GM19035 (cell line): ENCODE measurements at regions not wholly inside any gene's neighbourhood (a gene's known extent, or its start where the extent isn't known, plus 50 kb on each side); places are given as distances from the start of the nearest gene placed in this dataset.

Experiments used
- ATAC-seq: cut with Tn5 transposase; IDR thresholded peaks from one replicate; pipeline ENCODE4 v1.9.1; 2021; ENCODE audit not compliant: unreplicated experiment

DNA sequence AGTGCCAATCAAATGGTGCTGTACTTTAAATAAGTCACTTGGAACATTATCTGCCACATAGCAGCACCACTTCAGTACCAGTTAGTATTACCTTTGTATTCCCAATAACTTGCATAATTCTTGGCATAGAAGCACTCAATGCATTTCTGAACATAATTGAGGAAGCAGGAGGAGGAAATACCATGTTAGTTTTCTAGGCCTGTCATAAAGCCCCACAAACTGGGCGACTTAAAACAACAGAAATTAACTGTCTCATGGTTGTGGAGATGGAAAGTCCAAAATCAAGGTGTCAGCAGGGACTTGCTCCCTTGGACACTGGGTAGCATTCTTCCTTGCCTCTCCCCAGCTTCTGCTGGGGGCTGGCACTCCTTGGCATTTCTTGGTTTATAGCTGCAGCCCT, 296.2 kb downstream of the HS3ST1 start:
- no peak for ATAC-seq

DNA sequence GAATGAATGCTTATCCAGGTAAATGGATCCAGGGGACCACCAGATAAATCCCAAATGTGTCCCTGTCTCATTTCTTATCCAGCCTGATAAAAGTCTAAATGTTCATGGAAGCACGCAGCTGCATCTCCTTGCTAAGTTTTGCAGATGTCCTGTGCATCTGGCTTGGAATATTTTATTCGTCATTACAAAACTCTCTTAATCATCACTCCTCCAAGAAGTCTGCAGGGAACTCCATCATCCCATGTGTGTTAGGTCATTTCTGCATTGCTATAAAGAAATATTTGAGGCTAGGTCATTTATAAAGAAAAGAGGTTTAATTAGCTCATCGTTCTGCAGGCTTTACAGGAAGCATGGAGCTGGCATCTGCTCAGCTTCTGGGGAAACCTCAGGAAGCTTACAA, 297.2 kb downstream of the HS3ST1 start:
- no peak for ATAC-seq

DNA sequence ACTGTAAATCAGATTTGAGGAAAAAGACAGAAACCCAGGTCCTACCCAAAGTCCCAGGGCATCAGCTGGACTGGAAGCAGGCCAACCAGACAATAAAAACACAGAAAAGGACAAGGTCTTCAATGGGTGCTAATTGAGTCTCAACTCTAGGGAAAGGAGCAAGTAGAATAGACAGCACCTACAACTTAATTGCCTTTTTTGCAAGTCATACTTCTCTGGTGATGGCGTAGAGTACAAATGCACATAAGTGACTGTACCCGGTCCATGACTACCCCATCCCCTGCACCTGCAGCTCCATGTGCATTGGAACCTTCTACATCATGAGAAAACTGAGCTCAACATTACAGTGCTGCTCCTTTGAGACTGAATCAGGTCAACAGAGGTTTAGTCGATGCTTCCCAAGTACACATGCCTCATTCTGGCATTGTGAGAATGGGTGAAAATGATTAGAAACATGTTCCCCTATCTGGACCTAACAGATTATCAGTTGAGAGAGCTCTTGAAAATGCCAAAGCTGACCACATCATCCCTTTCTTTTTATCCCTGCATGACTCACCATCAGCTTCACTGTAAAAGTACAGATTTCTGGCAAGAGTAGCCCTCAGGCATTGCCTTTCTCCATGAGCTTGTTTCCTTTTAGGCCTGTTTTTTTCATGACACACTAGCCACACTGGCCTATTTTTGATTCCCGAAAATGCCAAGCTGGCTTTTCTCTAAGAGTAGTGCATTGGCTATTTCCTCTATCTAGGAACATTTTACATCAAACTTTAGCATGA, 298.3 kb downstream of the HS3ST1 start:
- no peak for ATAC-seq

DNA sequence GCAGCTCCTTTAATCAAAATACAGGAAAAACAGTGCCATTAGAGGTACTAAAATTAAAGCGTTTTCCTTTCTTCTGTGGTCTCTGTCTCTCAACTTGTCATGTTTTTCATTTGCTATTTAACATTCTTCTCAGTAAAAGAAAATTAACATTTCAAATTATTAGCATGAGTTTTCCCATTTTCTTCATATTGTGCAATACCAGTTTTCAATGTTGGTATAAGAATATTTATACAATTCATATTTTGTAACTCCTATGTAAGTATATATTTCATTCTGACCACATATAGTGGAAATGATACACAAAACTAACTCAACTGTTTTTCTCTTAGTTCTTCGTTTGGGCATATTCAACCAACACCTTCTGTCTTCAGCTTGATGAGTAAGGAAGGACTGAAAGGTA, 308.3 kb downstream of the HS3ST1 start:
- ATAC-seq = no peak

DNA sequence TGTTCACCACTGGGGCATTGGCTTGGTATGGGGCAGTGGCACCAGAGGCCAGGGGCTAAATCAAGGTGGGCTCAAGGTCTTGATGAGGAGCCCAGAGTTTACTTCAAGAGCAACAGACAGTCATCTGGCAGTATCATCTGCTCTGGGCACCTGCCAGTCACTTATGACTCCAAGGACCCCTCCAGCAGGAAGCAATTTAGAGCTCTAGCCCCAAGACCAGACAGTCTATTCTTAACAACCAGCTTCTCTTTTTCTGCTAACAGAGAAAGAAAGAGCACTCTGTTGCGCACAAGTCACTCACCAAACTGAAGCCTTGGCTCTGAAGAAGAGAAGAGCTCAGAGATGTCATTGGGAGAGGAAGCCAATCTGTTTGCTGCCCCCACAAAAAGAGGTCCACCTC, 309.2 kb downstream of the HS3ST1 start:
- ATAC-seq = no peak

DNA sequence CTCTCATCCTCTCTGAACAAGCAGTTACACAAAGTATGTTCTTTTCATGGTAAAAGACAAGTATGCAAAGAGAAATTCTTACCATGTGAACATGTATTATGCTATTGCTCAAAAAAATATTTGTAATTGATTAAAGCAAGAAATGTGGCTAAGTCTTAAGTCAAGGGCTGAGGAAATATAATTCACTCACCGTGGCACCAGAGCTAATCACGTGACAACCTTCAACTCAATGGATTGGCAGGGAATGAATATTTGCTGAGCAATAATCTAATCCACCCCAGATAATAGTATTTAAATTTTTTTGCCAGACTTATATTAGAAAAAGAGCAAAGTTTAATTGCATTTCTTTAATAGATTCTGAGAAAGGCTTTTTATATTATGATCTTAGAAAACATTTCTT, 310.2 kb downstream of the HS3ST1 start:
- no peak for ATAC-seq

DNA sequence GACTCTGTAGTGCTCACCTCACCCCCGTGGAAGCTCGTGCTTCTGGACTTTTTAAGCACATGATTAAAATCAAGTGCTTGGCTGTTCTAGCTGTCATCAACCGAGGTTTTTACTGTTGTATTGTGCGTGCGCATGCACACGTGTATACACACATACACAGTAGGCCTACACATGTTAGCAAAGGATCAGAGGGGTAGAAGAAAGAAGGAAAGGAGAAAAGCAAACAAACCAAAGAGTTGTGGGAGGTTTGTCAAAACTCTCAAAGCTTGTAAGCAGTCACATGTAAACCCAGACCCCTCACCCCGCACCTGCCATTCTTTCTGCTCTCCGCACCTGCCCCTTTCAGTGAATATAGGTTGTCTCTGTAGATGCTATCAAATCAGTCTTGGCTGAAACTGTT, 311.8 kb downstream of the HS3ST1 start:
- ATAC-seq = no peak

DNA sequence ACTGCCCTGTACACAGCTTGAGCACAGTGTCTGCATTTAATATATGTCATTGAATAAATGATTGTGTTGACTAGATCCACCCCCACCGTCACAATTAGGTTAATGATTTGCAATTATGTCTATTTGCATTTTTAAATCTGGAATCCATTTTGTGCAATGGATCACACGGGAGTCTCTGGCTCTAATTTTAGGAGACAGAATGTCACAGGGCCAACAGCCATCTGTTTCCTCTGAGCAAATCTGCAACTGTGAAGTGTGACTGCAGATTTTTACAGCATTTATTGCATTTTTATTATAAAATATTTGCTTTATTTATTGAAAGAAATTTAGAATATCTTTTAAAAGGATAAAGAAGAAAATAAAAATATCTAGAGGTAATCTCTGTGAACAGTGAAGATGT, 316.8 kb downstream of the HS3ST1 start:
- no peak for ATAC-seq

DNA sequence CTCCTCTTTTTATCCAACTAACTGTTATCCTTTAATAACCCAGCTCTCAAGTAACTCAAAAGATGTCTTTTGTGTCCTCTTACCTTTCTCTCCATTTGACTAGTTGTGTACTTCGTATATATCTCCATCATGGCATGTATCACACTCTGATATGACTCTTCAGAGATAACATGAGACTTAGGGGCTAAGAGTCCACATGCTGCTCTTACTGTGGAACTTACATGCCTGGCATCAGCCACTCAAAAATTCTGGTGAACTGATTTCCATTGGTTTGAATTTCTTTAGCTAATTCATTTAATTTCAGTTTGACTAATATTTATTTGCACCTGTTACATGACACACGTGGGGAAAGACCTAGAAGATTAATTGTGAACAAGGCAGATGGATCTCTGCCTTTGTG, 317.3 kb downstream of the HS3ST1 start:
- ATAC-seq = no peak

DNA sequence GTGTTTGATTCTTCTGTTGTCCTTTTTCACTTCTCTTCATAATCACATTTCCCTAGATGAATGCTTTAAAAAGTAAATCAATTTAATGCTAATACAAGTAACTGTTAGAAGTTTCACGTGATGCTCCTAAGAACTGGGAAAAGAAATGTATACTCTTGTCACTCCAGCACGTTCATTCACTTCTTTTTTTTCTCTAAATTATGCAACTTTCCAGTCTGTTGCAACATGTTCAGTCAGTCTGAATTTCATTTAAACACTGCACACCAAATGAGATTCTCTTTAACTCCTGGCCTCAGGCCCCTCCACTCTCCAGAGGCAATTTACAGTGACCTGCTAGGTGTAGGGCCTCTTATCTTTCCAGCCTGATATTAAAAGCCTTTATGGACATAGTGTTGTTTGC, 321.9 kb downstream of the HS3ST1 start:
- no peak for ATAC-seq

DNA sequence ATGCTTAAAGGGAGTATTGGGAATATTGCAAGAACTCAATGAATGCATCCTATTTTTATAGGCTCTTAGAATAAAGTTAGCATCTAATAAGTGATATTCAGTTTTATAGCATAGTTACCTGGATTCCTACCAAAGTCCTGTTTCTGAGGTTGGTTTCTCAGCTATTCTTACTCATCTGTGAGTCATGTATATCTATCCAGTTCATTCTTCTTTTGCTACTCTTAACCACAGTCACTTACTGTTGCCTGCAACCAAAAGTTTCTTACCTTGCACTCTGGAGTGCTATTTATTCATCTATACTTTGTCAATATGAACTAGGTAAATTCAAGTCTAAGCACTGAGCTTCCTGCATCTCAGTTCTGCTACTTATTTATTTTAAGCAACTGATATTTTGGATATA, 322.5 kb downstream of the HS3ST1 start:
- ATAC-seq = no peak

DNA sequence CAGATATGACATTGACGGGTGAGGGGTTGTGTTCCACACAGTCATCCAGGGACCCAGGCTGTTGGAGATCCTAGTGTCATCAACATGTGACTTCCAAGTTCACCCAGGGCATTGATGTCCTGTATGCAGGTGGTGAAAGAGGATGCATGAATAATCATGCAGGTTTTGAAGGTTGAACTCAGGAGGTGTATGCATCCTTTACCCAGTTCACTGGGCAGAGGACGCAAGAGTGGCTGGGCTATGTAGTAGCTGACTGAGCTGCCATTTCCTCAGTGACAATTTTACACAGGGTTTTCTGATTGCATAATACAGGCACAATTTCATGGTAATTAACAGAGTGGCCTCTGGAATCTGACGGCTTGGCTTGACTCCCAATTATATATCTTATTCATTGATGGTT, 323.0 kb downstream of the HS3ST1 start:
- no peak for ATAC-seq

DNA sequence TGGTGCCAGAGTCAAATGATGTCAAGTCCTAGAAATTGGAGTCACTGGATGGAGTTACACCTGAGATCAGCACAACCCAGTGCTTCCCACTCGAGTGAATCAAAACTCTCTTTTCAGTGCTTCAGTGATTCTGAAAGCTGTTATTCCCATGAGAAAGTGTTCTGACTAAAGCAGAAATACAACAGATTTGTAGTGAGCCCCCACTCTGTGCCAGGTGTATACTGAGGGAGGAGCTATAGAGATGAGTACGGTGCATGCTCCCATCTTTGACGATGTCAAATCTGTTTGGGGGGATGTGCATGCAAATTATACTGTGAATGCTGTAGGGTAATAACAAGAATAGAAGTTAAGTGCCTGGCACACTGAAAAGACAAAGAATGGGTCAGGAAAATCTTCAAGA, 330.2 kb downstream of the HS3ST1 start:
- no peak for ATAC-seq

DNA sequence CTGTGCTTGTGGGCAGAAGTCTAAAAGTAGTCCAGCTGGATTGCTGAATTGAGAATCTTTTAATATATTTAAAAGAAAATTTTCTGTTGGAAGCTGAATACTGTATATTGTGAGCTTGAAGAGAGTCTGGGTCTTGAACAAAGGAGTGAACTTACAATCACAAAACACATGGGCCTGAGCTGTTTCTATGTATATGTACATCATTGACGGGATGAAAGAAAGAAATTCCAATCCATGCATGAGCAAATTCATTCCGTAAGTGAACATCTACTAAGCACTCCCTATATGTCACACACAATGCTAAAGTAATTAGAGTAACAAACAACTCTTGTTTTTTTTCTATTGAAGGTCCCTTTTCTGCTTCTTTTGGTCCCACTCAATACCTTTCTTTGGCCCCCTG, 331.0 kb downstream of the HS3ST1 start:
- no peak for ATAC-seq

DNA sequence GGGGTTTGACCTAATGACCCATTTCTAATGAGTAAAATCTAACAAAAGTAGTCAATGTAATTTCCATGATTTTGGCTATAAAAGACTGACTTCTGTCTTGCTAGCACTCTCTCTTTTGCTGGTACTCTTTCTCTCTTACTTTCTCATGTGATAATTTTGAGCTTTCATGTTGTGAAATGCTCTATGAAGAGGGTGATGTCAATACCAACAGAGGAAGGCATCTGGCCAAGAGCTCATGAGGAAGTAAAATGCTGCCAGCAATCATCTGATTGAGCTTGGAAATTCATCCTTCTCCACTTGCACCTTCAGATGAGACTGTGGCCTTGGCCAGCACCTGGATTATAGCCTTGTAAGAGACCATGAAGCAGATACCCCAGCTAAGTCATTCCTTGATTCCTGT, 347.7 kb downstream of the HS3ST1 start:
- no peak for ATAC-seq

DNA sequence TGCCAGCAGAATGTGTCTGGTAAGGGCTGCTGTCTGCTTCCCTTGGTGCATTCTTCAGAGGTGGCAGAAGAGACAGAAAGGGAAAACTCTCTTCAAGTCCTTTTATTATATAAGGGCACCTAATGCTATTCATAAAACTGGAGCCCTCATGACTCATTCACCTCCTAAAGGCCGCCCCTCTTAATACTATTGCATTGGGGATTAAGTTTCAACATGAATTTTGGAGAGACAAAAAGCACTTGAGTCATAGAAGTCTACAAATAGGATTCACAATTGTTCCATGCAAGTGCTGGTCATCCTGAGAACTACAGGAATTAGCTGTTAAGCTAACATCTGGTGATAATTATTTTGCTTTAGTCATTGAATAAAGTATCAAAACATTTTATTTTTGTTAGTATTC, 349.5 kb downstream of the HS3ST1 start:
- ATAC-seq = no peak

DNA sequence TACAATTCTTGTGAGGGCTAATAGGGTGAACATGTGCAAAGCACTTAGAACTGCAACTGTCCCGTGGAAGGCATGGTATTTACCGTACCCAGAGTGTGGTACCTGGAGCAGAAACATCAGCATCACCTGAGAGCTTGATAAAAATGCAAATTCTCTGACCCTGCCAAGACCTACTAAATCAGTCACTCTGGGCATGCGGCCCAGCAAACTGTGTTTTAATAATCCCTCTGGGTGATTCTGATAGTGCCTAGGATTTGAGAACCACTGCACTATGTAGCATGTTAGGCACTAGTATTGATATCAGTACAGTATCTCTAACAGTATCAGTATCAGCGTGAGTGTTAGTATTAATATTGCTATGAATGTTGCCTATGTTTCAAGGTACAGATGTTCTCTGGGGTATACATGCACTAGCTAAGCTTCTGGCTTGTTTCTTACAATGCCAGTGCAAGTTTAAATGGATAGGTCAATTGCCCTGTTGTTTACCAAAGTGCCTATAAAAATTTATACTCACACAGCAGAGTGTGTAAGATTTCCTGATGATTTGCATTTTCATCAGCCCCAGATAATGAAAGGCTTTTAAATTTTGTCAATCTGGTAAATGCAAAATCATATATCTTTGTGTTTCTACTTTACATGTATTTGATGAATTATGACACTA, 354.0 kb downstream of the HS3ST1 start:
- no peak for ATAC-seq

DNA sequence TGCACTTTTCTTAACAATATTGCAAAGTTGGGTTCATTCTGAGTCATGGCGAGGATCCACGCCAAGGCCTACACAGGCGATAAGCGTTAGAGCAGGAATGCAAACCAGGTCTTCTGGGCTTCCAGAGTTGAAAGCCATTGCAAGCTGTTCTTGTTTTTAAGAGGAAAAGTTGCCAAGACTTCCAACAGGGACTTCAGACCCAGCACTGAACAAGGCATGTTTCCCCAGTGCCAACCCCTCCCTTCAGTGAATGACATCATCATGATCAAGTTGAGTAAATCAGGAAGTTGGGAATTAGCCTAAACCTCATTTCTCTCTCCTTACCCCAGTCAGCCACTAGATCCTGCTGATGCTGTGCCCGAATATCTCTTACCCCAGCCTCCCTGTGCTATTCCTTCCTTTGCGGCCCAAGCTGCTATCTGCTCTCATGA, 355.1 kb downstream of the HS3ST1 start:
- ATAC-seq = no peak

DNA sequence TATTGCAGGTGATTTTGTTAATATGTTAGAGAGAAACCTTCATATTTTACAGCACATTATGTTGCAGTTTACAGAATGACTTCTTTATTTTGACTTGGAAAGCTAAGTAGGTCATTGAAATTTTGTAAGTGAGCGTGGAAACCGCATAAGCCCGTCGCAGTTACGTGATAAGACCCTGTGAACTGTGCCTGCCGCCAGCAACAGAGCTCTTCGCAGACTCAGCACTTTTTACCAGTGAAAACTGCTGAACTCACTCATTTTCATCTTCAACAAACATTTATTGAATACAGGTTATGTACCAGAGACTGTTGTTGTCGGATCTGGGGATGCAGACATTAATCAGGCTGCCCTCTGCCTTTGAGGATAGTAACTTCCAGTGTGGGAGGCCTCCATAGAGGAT, 355.7 kb downstream of the HS3ST1 start:
- ATAC-seq = no peak

DNA sequence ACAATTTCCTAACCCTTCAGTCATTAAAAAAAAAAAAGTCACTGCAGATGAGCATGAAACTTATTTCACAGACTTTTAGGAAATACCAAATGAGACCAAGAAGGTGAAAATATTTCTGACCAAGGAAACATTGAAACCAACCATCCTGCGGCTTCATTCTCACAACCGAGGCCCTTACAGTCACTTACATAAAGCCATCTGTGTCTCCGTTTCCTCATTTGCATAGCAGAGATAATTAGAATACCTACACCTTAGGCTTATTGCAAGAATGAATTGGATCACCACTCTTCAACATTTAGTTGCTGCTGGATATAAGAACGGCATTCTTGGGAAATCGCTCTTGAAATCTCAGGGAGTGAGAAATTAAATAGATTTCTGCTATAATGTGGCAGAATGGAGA, 356.2 kb downstream of the HS3ST1 start:
- ATAC-seq = no peak

DNA sequence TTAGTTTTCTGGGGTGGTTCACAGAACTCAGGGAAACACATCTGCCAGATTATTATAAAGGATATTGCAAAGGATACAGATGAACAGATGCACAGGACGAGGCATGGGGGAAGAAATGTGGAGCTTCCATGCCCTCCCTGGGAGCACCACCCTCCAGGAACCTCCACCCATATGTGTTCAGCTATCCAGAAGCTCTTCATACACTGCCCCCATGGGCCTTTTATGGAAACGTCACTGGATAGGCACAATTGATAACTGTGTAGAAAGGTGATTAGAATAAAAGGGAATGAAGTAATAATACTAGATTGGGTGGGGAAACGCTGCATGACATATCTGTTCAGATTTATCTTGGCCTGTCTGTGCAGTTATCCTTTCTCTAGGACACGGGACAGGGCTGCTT, 357.9 kb downstream of the HS3ST1 start:
- ATAC-seq = no peak

DNA sequence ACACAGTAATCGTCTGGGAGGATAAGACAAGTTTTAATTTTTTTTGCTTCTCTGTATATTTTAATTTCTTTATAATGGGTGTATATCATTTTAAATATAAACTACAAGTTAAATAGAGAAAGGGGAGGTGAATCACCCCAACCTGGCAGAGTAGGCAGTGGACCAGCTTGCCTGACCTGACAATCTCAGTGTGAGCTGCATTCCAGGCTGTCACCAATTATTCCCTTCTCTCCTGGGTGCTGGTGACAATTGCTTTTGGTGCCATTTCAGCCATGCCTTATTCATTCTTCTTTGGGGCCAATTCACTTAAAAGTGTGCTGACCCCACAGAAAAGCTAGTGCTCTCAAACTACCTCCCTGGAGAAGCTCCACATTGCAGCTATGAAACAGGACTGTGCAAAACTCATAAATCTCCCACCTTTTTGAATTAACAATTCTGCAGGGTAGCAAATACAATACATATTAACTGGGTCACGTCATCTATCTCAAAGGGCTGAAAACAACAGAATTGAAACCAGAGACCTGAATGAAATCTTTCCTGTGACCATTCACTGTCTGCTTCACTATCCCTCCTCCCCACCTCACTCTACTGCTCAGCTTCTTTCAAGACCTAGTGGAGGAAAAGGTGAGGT, 359.0 kb downstream of the HS3ST1 start:
- ATAC-seq = no peak
